ENCODE measurements at regions not wholly inside any gene's neighbourhood (a gene's known extent, or its start where the extent isn't known, plus 50 kb on each side); places are given as distances from the start of the nearest gene placed in this dataset.

GRCh38 chr2:121918231-121918630 lies 162.8 kb downstream of the TSN start:
- TF ChIP-seq TEAD1 (CRISPR knock-in tag; IDR thresholded peaks at IDR 0.05) (no peak), POLR2A (conservative IDR thresholded peaks at IDR 0.05) (no peak)
